Upper lobe of left lung (tissue), 4 donors: ENCODE measurements at regions not wholly inside any gene's neighbourhood (a gene's known extent, or its start where the extent isn't known, plus 50 kb on each side); places are given as distances from the start of the nearest gene placed in this dataset.

Source experiments
- CTCF ChIP-seq, 6 experiments: fragments of 450-650 bp in 4 of 6; fragments of 200-600 bp in 2 of 6; sonication (generic) in 2 of 6; IDR thresholded peaks; one replicate each; pipeline ENCODE4 v1.5.1; 2016 to 2019; ENCODE audit warnings: antibody characterized with exemption in 6 of 6
- EP300 ChIP-seq, 4 donors: sonication (generic); formaldehyde crosslinking; IDR thresholded peaks; one replicate each; pipeline ENCODE4 v1.5.1; 2017; ENCODE audit warnings: antibody characterized with exemption in 4 of 4, control low read depth in 2 of 4
- POLR2AphosphoS5 ChIP-seq, 2 donors: sonication (generic); formaldehyde crosslinking; IDR thresholded peaks; one replicate each; pipeline ENCODE4 v1.5.1; 2017; ENCODE audit warnings: antibody characterized with exemption in 2 of 2

DNA sequence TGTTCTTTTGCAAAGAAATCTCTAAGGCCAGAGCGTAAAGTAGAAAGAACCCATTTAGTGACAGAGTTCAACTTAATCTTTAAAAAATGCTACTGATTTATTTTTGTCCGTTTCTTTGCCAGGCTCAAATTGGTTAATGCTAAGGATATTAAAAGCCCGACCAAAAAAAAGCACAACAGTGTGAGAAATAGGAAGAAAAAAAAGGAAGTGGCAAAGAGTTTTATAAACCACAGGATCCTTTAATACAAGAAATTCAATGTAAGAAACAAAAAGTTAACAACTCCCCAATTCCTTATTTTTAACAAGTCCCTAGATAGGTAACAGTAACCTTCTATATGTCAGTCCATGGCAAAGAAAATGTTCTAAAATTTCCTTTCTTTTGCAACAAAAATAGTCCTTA, 480.4 kb downstream of the ACTRT1 start:
- no peak for TF ChIP-seq EP300 (IDR thresholded peaks at IDR 0.05)
- no peak for TF ChIP-seq POLR2AphosphoS5 (IDR thresholded peaks at IDR 0.05)
- TF ChIP-seq CTCF (IDR thresholded peaks at IDR 0.05) = no peak
